ENCODE measurements at regions not wholly inside any gene's neighbourhood (a gene's known extent, or its start where the extent isn't known, plus 50 kb on each side); places are given as distances from the start of the nearest gene placed in this dataset.

DNA sequence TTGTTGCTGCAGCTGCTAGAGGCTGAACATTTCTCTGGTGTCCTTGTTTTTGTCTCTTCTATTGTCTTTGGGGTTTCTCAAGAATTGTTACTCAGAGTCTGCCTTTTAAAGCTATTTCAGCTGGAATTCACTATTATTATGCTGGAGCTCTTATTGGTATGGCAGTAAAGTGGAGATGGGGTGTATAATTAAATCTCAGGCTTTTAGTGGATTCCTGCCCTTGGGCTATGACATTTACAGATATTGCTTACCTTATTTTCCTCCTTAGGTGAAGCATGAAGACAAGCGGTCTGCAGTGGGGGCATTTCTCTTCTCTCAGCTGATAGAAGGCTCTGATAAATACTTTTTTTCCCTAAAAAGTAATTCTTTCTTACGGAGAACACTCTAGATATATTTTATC lies 1656.6 kb upstream of the IGFBP7 start:
- FAIRE-seq = no peak
- TF ChIP-seq, protein P1, sequence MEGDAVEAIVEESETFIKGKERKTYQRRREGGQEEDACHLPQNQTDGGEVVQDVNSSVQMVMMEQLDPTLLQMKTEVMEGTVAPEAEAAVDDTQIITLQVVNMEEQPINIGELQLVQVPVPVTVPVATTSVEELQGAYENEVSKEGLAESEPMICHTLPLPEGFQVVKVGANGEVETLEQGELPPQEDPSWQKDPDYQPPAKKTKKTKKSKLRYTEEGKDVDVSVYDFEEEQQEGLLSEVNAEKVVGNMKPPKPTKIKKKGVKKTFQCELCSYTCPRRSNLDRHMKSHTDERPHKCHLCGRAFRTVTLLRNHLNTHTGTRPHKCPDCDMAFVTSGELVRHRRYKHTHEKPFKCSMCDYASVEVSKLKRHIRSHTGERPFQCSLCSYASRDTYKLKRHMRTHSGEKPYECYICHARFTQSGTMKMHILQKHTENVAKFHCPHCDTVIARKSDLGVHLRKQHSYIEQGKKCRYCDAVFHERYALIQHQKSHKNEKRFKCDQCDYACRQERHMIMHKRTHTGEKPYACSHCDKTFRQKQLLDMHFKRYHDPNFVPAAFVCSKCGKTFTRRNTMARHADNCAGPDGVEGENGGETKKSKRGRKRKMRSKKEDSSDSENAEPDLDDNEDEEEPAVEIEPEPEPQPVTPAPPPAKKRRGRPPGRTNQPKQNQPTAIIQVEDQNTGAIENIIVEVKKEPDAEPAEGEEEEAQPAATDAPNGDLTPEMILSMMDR (IDR thresholded peaks at IDR 0.05; ENCODE audit: insufficient read depth, low read length, severe bottlenecking) = no peak
- no peaks in the 10 kb centered on the region for H3K36me3 ChIP-seq (ENCODE audit: control insufficient read depth, insufficient read depth, low read length)

GRCh38 chr4:58761563-58761962 lies 1651.4 kb upstream of the IGFBP7 start:
- TF ChIP-seq, protein P1 (IDR thresholded peaks at IDR 0.05; ENCODE audit: insufficient read depth, low read length, severe bottlenecking) = no peak
- FAIRE-seq = no peak
- H3K4me3 ChIP-seq (ENCODE audit: low read depth, low read length) = no peak overlapping the region
- no peak for DNase-seq (ENCODE audit: low read depth)
- no peaks in the 10 kb centered on the region for H3K36me3 ChIP-seq (ENCODE audit: control insufficient read depth, insufficient read depth, low read length)
- no peaks in the 10 kb centered on the region for H3K27me3 ChIP-seq (ENCODE audit: control insufficient read depth, insufficient read depth, low read length)

More for the DNA sequence above, 1656.6 kb upstream of the IGFBP7 start:
- Histone ChIP-seq H3K4me3 (ENCODE audit: low read depth, low read length) (no peak overlapping the region), H3K27me3 (ENCODE audit: control insufficient read depth, insufficient read depth, low read length) (no peaks in the 10 kb centered on the region)
- DNase-seq (ENCODE audit: low read depth) = no peak

DNA sequence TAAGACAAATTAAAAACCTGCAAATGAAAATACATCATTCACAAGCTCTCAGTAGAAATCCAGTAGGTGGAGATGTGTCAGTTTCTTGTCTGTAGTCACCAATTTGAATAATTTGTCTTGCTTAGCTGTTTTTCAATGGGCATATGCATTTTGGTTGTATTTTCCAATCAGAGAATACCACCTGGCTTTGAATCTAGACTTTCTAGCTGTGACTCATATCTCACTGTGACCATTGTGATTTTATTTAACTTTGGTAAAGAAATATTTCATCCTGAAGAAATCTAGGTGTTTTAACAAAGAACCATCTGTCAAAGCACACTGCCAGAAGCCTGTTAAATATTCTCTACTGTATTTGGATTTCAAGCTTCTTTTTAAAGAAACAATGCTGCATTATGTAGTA lies 1650.6 kb upstream of the IGFBP7 start:
- Histone ChIP-seq H3K4me3 (ENCODE audit: low read depth, low read length) (no peak overlapping the region), H3K36me3 (ENCODE audit: control insufficient read depth, insufficient read depth, low read length) (no peaks in the 10 kb centered on the region), H3K27me3 (ENCODE audit: control insufficient read depth, insufficient read depth, low read length) (no peaks in the 10 kb centered on the region)
- DNase-seq (ENCODE audit: low read depth) (no peak), FAIRE-seq (no peak)
- TF ChIP-seq, protein P1 (IDR thresholded peaks at IDR 0.05; ENCODE audit: insufficient read depth, low read length, severe bottlenecking) = no peak

- H3K36me3 ChIP-seq (ENCODE audit: control insufficient read depth, insufficient read depth, low read length) = no peaks in the 10 kb centered on the region
- DNase-seq (ENCODE audit: low read depth) (no peak), FAIRE-seq (no peak)
- no peaks in the 10 kb centered on the region for H3K27me3 ChIP-seq (ENCODE audit: control insufficient read depth, insufficient read depth, low read length)
- TF ChIP-seq, protein P1 (IDR thresholded peaks at IDR 0.05; ENCODE audit: insufficient read depth, low read length, severe bottlenecking) = no peak
- no peak overlapping the region for H3K4me3 ChIP-seq (ENCODE audit: low read depth, low read length)
Observed at GRCh38 chr4:58760100-58760499, 1649.9 kb upstream of the IGFBP7 start.

DNA sequence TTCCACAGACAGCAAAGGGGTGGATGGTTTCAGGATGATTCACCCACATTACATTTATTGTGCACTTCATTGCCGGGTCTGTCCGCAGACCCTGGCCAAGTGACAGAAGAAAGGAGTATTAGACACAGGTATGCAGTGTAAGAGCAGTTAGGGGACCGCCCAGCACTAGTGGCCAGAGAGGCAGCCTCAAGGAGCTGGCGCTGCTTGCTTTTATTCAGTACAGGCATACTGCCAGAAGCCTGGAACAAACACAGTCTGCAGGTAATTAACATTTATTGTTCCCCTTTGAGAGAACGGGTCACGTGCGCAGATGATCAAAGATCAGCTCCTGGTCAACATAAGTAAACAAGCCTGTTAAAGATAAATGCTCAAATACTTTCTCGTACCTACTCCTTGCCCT lies 1639.0 kb upstream of the IGFBP7 start:
- Histone ChIP-seq H3K4me3 (ENCODE audit: low read depth, low read length) (no peak overlapping the region), H3K36me3 (ENCODE audit: control insufficient read depth, insufficient read depth, low read length) (no peaks in the 10 kb centered on the region), H3K27me3 (ENCODE audit: control insufficient read depth, insufficient read depth, low read length) (no peaks in the 10 kb centered on the region)
- TF ChIP-seq, protein P1 (IDR thresholded peaks at IDR 0.05; ENCODE audit: insufficient read depth, low read length, severe bottlenecking) = no peak
- no peak for DNase-seq (ENCODE audit: low read depth)
- FAIRE-seq = no peak

GRCh38 chr4:58740897-58741296 lies 1630.7 kb upstream of the IGFBP7 start:
- Histone ChIP-seq H3K27me3 (ENCODE audit: control insufficient read depth, insufficient read depth, low read length) (no peaks in the 10 kb centered on the region), H3K4me3 (ENCODE audit: low read depth, low read length) (no peak overlapping the region), H3K36me3 (ENCODE audit: control insufficient read depth, insufficient read depth, low read length) (no peaks in the 10 kb centered on the region)
- FAIRE-seq (no peak), DNase-seq (ENCODE audit: low read depth) (no peak)
- TF ChIP-seq, protein P1 (IDR thresholded peaks at IDR 0.05; ENCODE audit: insufficient read depth, low read length, severe bottlenecking) = no peak
